ENCODE measurements at regions not wholly inside any gene's neighbourhood (a gene's known extent, or its start where the extent isn't known, plus 50 kb on each side); places are given as distances from the start of the nearest gene placed in this dataset.

DNA sequence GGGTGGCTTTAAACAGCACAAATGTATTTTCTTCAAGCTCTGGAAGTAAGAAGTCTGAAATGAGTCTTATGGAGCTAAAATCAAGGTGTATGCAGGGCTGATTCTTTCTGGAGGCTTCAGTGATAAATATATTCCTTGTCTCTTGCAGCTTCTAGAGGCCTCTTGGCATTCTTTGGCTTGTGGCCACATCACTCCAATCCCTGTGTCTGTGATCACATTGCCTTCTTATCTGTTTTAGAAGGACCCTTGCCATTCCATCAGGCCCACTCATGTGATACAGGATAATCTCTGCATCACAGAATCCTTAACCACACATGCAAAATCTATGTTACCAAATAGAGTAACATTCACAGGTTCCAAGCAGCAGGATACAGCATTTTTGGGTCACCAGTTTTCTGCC lies 917.8 kb upstream of the C9orf72 start:
- TF ChIP-seq CTCF (IDR thresholded peaks at IDR 0.05) (no peak), POLR2A (IDR thresholded peaks at IDR 0.05) (no peak), POLR2AphosphoS5 (IDR thresholded peaks at IDR 0.05) (no peak)

Data from prostate gland (tissue), 2 donors.